SK-N-SH (cell line): ENCODE measurements at regions not wholly inside any gene's neighbourhood (a gene's known extent, or its start where the extent isn't known, plus 50 kb on each side); places are given as distances from the start of the nearest gene placed in this dataset.

Experiments
- CTCF ChIA-PET: fragments of 300-600, 350-600 bp; formaldehyde crosslinking; extraction: SDS; loops from one replicate; lab custom pipeline; 2021; lab: Yijun Ruan, JAX
- POLR2A ChIA-PET: fragments of 350-600 bp; sonication (Branson Sonifier 250); formaldehyde crosslinking; extraction: SDS; loops from one replicate; lab custom pipeline; 2020; ENCODE audit warnings: antibody characterized with exemption, inconsistent platforms; lab: Yijun Ruan, JAX
- DNase-seq: peaks from one replicate; pipeline ENCODE4 v3.0.0; 2012
- H2AFZ ChIP-seq: fragments of 200-600 bp; sonication (generic); 2 replicates; pipeline ENCODE4 v1.8.1; 2016; ENCODE audit warnings: antibody characterized with exemption, mild to moderate bottlenecking, low read depth
- H3F3A ChIP-seq: fragments of 200-600 bp; sonication (generic); replicated peaks from 2 replicates; pipeline ENCODE3; 2016; ENCODE audit warnings: antibody characterized with exemption, mild to moderate bottlenecking; ENCODE audit not compliant: insufficient read depth
- H3K27ac ChIP-seq, 2 experiments: fragments of 200-500 bp in 1 of 2; fragments of 200-600 bp in 1 of 2; sonication (Bioruptor generic) in 1 of 2; sonication (generic), shearing (Covaris generic) in 1 of 2; 2 replicates each; pipeline versions ENCODE4 v1.5.1 to v1.6.1; 2014 to 2016; ENCODE audit warnings: low read depth in 2 of 2, inconsistent platforms in 1 of 2, low read length in 1 of 2, mild to moderate bottlenecking in 1 of 2, mixed read lengths in 1 of 2
- H3K27me3 ChIP-seq: fragments of 200-600 bp; sonication (generic), shearing (Covaris generic); 2 replicates; pipeline ENCODE4 v1.6.1; 2016; ENCODE audit warnings: mixed run types; ENCODE audit not compliant: insufficient read depth
- H3K36me3 ChIP-seq, 2 experiments: fragments of 200-500 bp in 1 of 2; fragments of 200-600 bp in 1 of 2; sonication (Bioruptor generic) in 1 of 2; sonication (generic) in 1 of 2; replicated peaks in 1 of 2; 2 replicates each; pipeline versions ENCODE3 to v1.5.1; 2014 to 2016; ENCODE audit warnings: low read length in 1 of 2, mild to moderate bottlenecking in 1 of 2; ENCODE audit not compliant: insufficient read depth in 2 of 2, control insufficient read depth in 1 of 2
- H3K4me1 ChIP-seq, 2 experiments: fragments of 200-500 bp in 1 of 2; fragments of 200-600 bp in 1 of 2; sonication (Bioruptor generic) in 1 of 2; sonication (generic), shearing (Covaris generic) in 1 of 2; 2 replicates each; pipeline versions ENCODE4 v1.5.1 to v1.6.1; 2014 to 2016; ENCODE audit warnings: low read depth in 1 of 2, low read length in 1 of 2, mixed run types in 1 of 2; ENCODE audit not compliant: insufficient read depth in 2 of 2, control insufficient read depth in 1 of 2
- H3K4me2 ChIP-seq: fragments of 200-600 bp; sonication (generic), shearing (Covaris generic); 2 replicates; pipeline ENCODE4 v1.6.1; 2017; ENCODE audit warnings: mixed run types
- H3K4me3 ChIP-seq, 2 experiments: fragments of 200-500 bp in 1 of 2; fragments of 200-600 bp in 1 of 2; sonication (Bioruptor generic) in 1 of 2; sonication (generic), shearing (Covaris generic) in 1 of 2; 2 replicates each; pipeline versions ENCODE4 v1.5.1 to v1.8.1; 2014 to 2016; ENCODE audit warnings: low read depth in 2 of 2, inconsistent platforms in 1 of 2, low read length in 1 of 2, mild to moderate bottlenecking in 1 of 2, mixed read lengths in 1 of 2, moderate library complexity in 1 of 2
- H3K79me2 ChIP-seq: fragments of 200-600 bp; sonication (generic); 2 replicates; pipeline ENCODE4 v1.8.1; 2017; ENCODE audit warnings: mild to moderate bottlenecking; ENCODE audit not compliant: insufficient read depth
- H3K9ac ChIP-seq: fragments of 200-600 bp; sonication (generic); 2 replicates; pipeline ENCODE4 v1.6.1; 2017; ENCODE audit warnings: mixed run types
- H3K9me2 ChIP-seq: fragments of 200-600 bp; sonication (generic); 2 replicates; pipeline ENCODE4 v1.6.1; 2017; ENCODE audit warnings: mixed run types
- H3K9me3 ChIP-seq: fragments of 200-600 bp; sonication (generic); 2 replicates; pipeline ENCODE4 v1.6.1; 2017; ENCODE audit warnings: mixed run types, mild to moderate bottlenecking, moderate library complexity
- H4K20me1 ChIP-seq: fragments of 200-600 bp; sonication (generic); 2 replicates; pipeline ENCODE4 v1.6.1; 2017; ENCODE audit warnings: mild to moderate bottlenecking, mixed run types; ENCODE audit not compliant: insufficient read depth
- CHD2 ChIP-seq: fragments of 150-350 bp; IDR thresholded peaks from 2 replicates; pipeline ENCODE4 v1.6.1; 2018; ENCODE audit warnings: low read length; ENCODE audit not compliant: partially characterized antibody
- ELF1 ChIP-seq: IDR thresholded peaks from 2 replicates; pipeline ENCODE4 v1.4.0; 2012
- EZH2phosphoT487 ChIP-seq: fragments of 200-600 bp; sonication (generic); IDR thresholded peaks from 2 replicates; pipeline ENCODE4 v1.6.1; 2017; ENCODE audit warnings: low read depth, mixed run types, mild to moderate bottlenecking, antibody characterized with exemption, moderate library complexity, borderline replicate concordance
- FOSL2 ChIP-seq: IDR thresholded peaks from 2 replicates; pipeline ENCODE4 v1.4.0; 2012; ENCODE audit warnings: low read depth, mild to moderate bottlenecking, moderate library complexity, borderline replicate concordance
- IRF3 ChIP-seq: fragments of 150-350 bp; IDR thresholded peaks from 2 replicates; pipeline ENCODE4 v1.6.1; 2016; ENCODE audit warnings: mild to moderate bottlenecking, low read depth, low read length
- JUND ChIP-seq: IDR thresholded peaks from 2 replicates; pipeline ENCODE4 v1.4.0; 2012
- MAX ChIP-seq: IDR thresholded peaks from 2 replicates; pipeline ENCODE4 v1.4.0; 2012; ENCODE audit warnings: low read depth
- MXI1 ChIP-seq: IDR thresholded peaks from 2 replicates; pipeline ENCODE4 v1.6.1; 2012; ENCODE audit warnings: mild to moderate bottlenecking, low read depth, low read length, improper control_type of control experiment
- NFIC ChIP-seq: IDR thresholded peaks from 2 replicates; pipeline ENCODE4 v1.4.0; 2012; ENCODE audit warnings: borderline replicate concordance
- PBX3 ChIP-seq: IDR thresholded peaks from 2 replicates; pipeline ENCODE4; 2012
- RAD21 ChIP-seq: IDR thresholded peaks from 2 replicates; pipeline ENCODE4 v1.6.1; 2012; ENCODE audit warnings: mild to moderate bottlenecking, low read length
- RCOR1 ChIP-seq: fragments of 150-350 bp; IDR thresholded peaks from 2 replicates; pipeline ENCODE4 v1.6.1; 2017; ENCODE audit warnings: antibody characterized with exemption, low read length
- RFX5 ChIP-seq: IDR thresholded peaks from 2 replicates; pipeline ENCODE4 v1.6.1; 2012; ENCODE audit warnings: mild to moderate bottlenecking, improper control_type of control experiment, low read length
- RXRA ChIP-seq: IDR thresholded peaks from 2 replicates; pipeline ENCODE4 v1.4.0; 2012; ENCODE audit warnings: low read depth, mild to moderate bottlenecking, borderline replicate concordance
- SMC3 ChIP-seq: IDR thresholded peaks from 2 replicates; pipeline ENCODE4 v1.6.1; 2012; ENCODE audit warnings: low read depth, low read length, improper control_type of control experiment
- TAF1 ChIP-seq: IDR thresholded peaks from 2 replicates; pipeline ENCODE4 v1.6.1; 2012; ENCODE audit warnings: low read depth, mild to moderate bottlenecking, low read length, moderate library complexity, borderline replicate concordance
- TCF12 ChIP-seq: IDR thresholded peaks from 2 replicates; pipeline ENCODE4 v1.4.0; 2012
- USF1 ChIP-seq: IDR thresholded peaks from 2 replicates; pipeline ENCODE4 v1.4.0; 2012; ENCODE audit warnings: low read depth, borderline replicate concordance
- ZBTB33 ChIP-seq: IDR thresholded peaks from 2 replicates; pipeline ENCODE4 v1.4.0; 2012; ENCODE audit warnings: low read depth, borderline replicate concordance
- WGBS: methylation state at CpG from one replicate; pipeline ENCODE4 v1.1.6; 2017; ENCODE audit warnings: low lambda C conversion rate; 5-methylcytosine and 5-hydroxymethylcytosine counted together

GRCh38 chr21:27502801-27503200 is 535.9 kb upstream of the ADAMTS5 start:
- CTCF ChIA-PET = no interaction called here
- Histone ChIP-seq H3K9me3 (no peaks in the 10 kb centered on the region), H3K9ac (no peak overlapping the region), H3K9me2 (no peaks in the 10 kb centered on the region), H3K36me3 (no peaks in the 10 kb centered on the region), H3K27ac (no peak overlapping the region), H3F3A (peaks cover 4% of the 10 kb centered on the region), H3K79me2 (no peaks in the 10 kb centered on the region), H3K27me3 (no peaks in the 10 kb centered on the region), H3K4me2 (no peak overlapping the region), H3K4me1 (peaks cover 0 to 11% of the 10 kb centered on the region in 2 experiments; a peak in 2 of 4 replicates), H3K4me3 (no peak overlapping the region), H2AFZ (no peak overlapping the region), H4K20me1 (no peaks in the 10 kb centered on the region)
- no peak for DNase-seq
- POLR2A ChIA-PET = no interaction called here
- WGBS = 70% methylated on average over 3 of the region's 3 CpGs
- TF ChIP-seq FOSL2 = no peak
- no peak for TF ChIP-seq CHD2
- TF ChIP-seq RXRA = no peak
- TF ChIP-seq TCF12 = no peak
- TF ChIP-seq IRF3 = no peak
- TF ChIP-seq JUND = no peak
- TF ChIP-seq RAD21 = no peak
- TF ChIP-seq PBX3 = no peak
- TF ChIP-seq RFX5 = no peak
- TF ChIP-seq ELF1 = no peak
- no peak for TF ChIP-seq ZBTB33
- TF ChIP-seq EZH2phosphoT487 = no peak
- TF ChIP-seq RCOR1 = no peak
- TF ChIP-seq NFIC = no peak
- no peak for TF ChIP-seq SMC3
- no peak for TF ChIP-seq TAF1
- no peak for TF ChIP-seq MAX
- no peak for TF ChIP-seq MXI1
- TF ChIP-seq USF1 = no peak
